ENCODE measurements at regions not wholly inside any gene's neighbourhood (a gene's known extent, or its start where the extent isn't known, plus 50 kb on each side); places are given as distances from the start of the nearest gene placed in this dataset.
"Not testable (repeated sequence)": the region's sequence is repeated elsewhere in the genome, so short reads cannot be mapped to it uniquely, and the experiment has no call there.

DNA sequence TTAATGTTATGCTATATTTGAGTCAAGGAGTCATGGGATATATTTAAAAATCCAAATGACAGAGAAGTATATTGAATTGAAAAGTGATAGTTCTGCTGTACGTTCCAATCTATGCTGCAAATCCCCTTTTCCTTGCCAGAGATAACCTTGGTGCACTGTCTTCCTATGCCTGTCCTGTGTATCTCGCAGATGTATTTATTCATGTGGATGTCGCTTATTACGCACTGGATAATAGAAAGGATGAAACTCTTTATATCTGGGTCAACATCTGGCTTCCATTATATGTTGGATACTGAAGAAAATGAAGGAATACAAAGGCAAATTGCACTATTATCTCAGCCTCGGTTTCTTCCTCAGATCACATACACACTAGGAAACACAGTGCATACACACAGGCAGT lies 331.3 kb downstream of the BCKDHB start:
- no peaks in the 10 kb centered on the region for H3K9me3 ChIP-seq (replicated peaks; ENCODE audit: low read length)
- no peak overlapping the region for H3K4me2 ChIP-seq (ENCODE audit: low read length)
- H3K27me3 ChIP-seq (ENCODE audit: control insufficient read depth, insufficient read depth, low read length), result no peaks in the 10 kb centered on the region
- no peak overlapping the region for H3K4me3 ChIP-seq (ENCODE audit: low read length)
- H3K9ac ChIP-seq (ENCODE audit: low read depth, low read length), result peak overlapping the region; percentile 29
- peaks cover 44% of the 10 kb centered on the region for H3K4me1 ChIP-seq (ENCODE audit: control insufficient read depth, insufficient read depth, low read length)
- H3K36me3 ChIP-seq (ENCODE audit: insufficient read depth, low read length), result no peaks in the 10 kb centered on the region

DNA sequence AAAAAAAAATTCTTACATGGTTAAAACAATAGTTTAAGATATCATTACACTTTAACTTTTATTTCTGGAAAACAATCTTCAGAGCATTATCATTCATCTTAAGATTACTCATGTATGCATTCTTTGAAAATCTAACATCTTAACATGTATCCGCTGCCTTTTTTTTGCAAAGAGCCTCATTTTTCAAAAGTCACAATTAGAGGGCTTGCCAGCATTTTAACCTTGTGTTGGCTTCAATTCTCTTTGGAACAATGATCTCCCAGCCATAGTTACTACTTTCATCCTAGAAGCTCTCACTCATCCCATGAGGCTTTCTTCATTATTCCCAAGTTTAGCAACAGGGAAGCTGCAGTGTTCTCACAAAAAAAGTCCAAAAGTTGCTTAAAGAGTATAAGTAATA lies 330.8 kb downstream of the BCKDHB start:
- H3K9ac ChIP-seq (ENCODE audit: low read depth, low read length), result peak overlapping the region; percentile 29
- no peaks in the 10 kb centered on the region for H3K36me3 ChIP-seq (ENCODE audit: insufficient read depth, low read length)
- no peak overlapping the region for H3K4me3 ChIP-seq (ENCODE audit: low read length)
- H3K9me3 ChIP-seq (replicated peaks; ENCODE audit: low read length), result no peaks in the 10 kb centered on the region
- no peaks in the 10 kb centered on the region for H3K27me3 ChIP-seq (ENCODE audit: control insufficient read depth, insufficient read depth, low read length)
- peaks cover 44% of the 10 kb centered on the region for H3K4me1 ChIP-seq (ENCODE audit: control insufficient read depth, insufficient read depth, low read length)
- H3K4me2 ChIP-seq (ENCODE audit: low read length), result no peak overlapping the region

DNA sequence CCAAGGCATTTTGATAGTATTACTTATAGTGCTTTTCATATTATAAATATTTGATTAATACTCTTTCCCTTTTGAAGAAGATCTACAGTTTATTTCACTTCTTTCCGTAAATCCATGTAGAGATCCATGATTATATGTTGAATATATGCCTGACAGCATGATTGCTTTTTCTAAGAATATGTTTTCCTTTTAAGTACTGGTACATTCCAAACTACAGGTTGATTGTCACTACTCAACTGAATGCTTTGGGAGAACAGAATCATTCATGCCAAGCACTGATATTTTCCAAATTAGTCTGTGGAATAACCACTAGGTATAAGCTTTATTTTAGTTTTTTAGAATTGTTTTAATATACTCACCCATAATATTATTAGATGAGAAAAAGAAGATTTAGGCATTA lies 330.2 kb downstream of the BCKDHB start:
- Histone ChIP-seq H3K9ac (ENCODE audit: low read depth, low read length) (peak overlapping the region; percentile 28), H3K36me3 (ENCODE audit: insufficient read depth, low read length) (no peaks in the 10 kb centered on the region), H3K9me3 (replicated peaks; ENCODE audit: low read length) (no peaks in the 10 kb centered on the region), H3K4me1 (ENCODE audit: control insufficient read depth, insufficient read depth, low read length) (peaks cover 44% of the 10 kb centered on the region), H3K4me2 (ENCODE audit: low read length) (no peak overlapping the region), H3K4me3 (ENCODE audit: low read length) (no peak overlapping the region), H3K27me3 (ENCODE audit: control insufficient read depth, insufficient read depth, low read length) (no peaks in the 10 kb centered on the region)

DNA sequence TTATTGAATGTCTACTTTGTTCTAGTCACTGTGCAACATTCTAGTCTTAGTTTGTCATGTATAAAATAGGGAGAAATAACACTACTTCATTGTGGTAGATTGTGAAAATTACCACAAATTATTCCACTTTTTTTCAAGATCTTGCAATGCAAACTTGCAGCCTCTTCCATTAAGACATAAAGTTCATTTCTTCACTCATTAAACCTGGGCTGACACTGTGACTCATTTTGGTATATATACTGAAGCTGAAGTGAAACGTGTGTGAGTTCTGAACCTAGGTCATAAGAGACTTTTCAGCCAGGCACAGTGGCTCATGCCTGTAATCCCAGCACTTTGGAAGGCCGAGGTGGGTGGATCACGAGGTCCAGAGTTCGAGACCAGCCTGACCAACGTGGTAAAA lies 329.0 kb downstream of the BCKDHB start:
- H3K9me3 ChIP-seq (replicated peaks; ENCODE audit: low read length), result no peaks in the 10 kb centered on the region
- no peak overlapping the region for H3K9ac ChIP-seq (ENCODE audit: low read depth, low read length)
- no peaks in the 10 kb centered on the region for H3K36me3 ChIP-seq (ENCODE audit: insufficient read depth, low read length)
- H3K4me1 ChIP-seq (ENCODE audit: control insufficient read depth, insufficient read depth, low read length), result peaks cover 44% of the 10 kb centered on the region
- no peaks in the 10 kb centered on the region for H3K27me3 ChIP-seq (ENCODE audit: control insufficient read depth, insufficient read depth, low read length)
- no peak overlapping the region for H3K4me3 ChIP-seq (ENCODE audit: low read length)
- no peak overlapping the region for H3K4me2 ChIP-seq (ENCODE audit: low read length)

DNA sequence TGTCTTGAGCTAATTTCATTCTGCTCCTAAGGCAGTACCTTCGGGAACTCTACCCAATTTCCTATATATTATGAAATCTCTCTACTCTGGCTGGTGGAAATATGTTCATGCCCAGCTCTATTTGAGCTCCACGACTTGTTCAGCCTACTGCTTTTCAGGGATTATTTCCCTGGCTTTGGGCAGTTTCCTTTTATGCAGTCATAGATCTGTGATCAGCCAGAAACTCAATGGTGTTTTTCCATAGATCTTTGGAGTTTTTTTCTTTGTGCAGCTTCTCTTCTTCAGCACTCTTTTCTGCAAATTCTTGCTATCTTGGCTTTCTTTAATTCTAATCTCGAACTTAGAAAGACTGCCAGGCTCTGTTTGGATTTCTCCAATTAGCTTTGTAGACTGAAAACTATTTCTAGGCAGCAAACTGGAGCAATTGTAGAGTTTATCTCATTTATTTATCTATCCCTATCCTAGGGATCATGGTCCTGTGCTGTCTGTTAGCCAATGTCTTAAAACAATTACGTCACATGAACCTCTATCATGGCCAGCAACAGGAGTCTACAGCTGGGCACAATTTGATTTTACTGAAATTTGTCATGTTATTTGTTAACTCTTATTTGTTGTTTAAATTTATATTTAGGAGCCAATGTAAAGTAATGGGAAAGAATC lies 328.4 kb downstream of the BCKDHB start:
- Histone ChIP-seq H3K9me3 (replicated peaks; ENCODE audit: low read length) (no peaks in the 10 kb centered on the region), H3K4me1 (ENCODE audit: control insufficient read depth, insufficient read depth, low read length) (peaks cover 38% of the 10 kb centered on the region), H3K4me3 (ENCODE audit: low read length) (no peak overlapping the region), H3K9ac (ENCODE audit: low read depth, low read length) (no peak overlapping the region), H3K36me3 (ENCODE audit: insufficient read depth, low read length) (no peaks in the 10 kb centered on the region), H3K4me2 (ENCODE audit: low read length) (no peak overlapping the region), H3K27me3 (ENCODE audit: control insufficient read depth, insufficient read depth, low read length) (no peaks in the 10 kb centered on the region)

DNA sequence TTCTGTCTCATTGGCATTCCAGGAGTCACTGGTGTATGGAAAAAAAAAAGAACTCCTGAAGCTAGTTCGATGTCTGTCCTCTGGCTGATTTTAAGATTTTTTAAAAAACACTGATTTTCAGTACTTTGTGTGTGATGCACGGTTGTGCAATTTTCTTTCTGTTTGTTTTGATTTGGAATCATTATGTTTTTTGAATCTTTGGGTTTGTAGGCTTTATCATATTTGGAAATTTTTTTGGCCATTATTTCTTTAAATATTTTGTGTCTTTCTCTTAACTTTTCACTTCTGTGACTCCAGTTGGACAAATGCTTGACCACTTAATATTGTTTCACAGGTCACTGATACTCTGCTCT lies 327.2 kb downstream of the BCKDHB start:
- Histone ChIP-seq H3K36me3 (ENCODE audit: insufficient read depth, low read length) (no peaks in the 10 kb centered on the region), H3K9me3 (replicated peaks; ENCODE audit: low read length) (no peaks in the 10 kb centered on the region), H3K4me2 (ENCODE audit: low read length) (peak overlapping the region; percentile 5), H3K27me3 (ENCODE audit: control insufficient read depth, insufficient read depth, low read length) (no peaks in the 10 kb centered on the region), H3K9ac (ENCODE audit: low read depth, low read length) (no peak overlapping the region), H3K4me1 (ENCODE audit: control insufficient read depth, insufficient read depth, low read length) (peaks cover 28% of the 10 kb centered on the region), H3K4me3 (ENCODE audit: low read length) (no peak overlapping the region)

DNA sequence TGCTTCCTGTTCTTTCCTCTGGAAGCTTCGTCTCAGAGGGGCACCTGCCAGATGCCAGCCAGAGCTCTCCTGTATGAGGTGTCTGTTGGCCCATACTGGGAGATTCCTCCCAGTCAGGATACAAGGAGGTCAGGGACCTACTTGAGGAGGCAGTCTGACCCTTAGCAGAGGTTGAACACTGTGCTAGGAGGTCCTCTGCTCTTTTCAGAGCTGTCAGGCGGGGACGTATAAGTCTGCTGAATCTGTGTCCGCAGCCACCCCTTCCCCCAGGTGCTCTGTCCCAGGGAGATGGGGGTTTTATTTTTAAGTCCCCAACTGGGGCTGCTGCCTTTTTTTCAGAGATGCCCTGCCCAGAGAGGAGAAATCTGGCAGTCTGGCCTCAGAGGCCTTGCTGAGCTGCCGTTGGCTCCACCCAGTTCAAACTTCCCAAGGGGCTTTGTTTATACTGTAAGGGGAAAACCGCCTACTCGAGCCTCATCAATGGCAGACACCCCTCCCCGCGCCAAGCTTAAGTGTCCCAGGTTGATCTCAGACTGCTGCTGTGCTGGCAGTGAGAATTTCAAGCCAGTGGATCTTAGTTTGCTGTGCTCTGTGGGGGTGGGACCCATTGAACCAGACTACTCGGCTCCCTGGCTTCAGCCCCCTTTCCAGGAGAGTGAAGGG lies 326.7 kb downstream of the BCKDHB start:
- Histone ChIP-seq H3K9ac (ENCODE audit: low read depth, low read length) (no peak overlapping the region), H3K4me1 (ENCODE audit: control insufficient read depth, insufficient read depth, low read length) (peaks cover 22% of the 10 kb centered on the region), H3K4me2 (ENCODE audit: low read length) (peak overlapping the region; percentile 5), H3K9me3 (replicated peaks; ENCODE audit: low read length) (no peaks in the 10 kb centered on the region), H3K4me3 (ENCODE audit: low read length) (no peak overlapping the region), H3K36me3 (ENCODE audit: insufficient read depth, low read length) (no peaks in the 10 kb centered on the region), H3K27me3 (ENCODE audit: control insufficient read depth, insufficient read depth, low read length) (no peaks in the 10 kb centered on the region)

DNA sequence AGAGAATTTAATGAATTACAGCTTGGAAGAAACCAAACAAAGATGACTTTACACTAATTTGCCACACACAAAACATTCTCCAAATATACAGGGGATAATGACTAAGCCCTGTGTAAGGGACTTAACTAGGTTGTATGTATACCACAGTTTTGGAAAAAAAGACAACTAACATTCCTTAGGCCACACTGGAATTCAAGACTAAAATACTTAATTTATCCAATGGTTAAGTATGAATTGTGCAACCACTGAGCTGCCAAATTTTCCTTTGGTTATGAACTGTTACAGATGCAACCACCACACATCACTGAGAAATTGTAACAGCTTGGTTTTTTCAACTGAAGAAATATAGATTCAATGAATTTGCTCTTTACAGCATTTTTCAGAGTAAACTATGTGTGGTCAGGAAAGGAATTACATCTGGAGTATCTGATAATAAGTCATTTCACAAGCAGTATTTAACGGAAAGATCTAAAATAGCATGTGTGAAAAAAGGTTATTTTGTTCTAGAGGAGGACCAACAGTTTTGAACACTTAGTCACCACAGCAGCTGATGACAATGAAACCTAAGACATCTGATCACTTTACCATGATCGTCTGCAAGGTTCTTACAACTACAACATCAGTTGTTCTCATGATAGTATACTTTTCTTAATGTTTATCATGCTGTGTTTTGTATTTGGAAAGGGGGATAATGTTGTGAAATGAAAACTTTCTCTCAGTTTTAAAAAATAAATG lies 318.8 kb downstream of the BCKDHB start:
- Histone ChIP-seq H3K4me2 (ENCODE audit: low read length) (peak overlapping the region; percentile 24), H3K9me3 (replicated peaks; ENCODE audit: low read length) (peaks cover 4% of the 10 kb centered on the region), H3K4me1 (ENCODE audit: control insufficient read depth, insufficient read depth, low read length) (peaks cover 17% of the 10 kb centered on the region), H3K36me3 (ENCODE audit: insufficient read depth, low read length) (no peaks in the 10 kb centered on the region), H3K9ac (ENCODE audit: low read depth, low read length) (peak overlapping the region; percentile 58), H3K4me3 (ENCODE audit: low read length) (peak overlapping the region; percentile 22), H3K27me3 (ENCODE audit: control insufficient read depth, insufficient read depth, low read length) (no peaks in the 10 kb centered on the region)

DNA sequence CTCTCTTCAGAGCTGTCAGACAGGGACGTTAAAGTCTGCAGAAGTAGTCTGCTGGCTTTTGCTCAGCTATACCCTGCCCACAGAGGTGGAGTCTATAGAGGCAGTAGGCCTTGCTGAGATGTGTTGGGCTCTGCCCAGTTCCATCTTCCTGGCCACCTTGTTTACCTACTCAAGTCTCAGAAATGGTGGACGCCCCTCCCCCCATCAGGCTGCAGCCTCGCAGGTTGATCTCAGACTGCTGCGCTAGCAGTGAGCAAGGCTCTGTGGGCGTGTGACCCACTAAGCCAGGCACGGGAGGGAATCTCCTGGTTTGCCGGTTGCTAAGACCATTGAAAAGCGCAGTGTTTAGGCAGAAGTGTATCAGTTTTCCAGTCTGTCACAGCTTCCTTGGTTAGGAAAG lies 305.0 kb downstream of the BCKDHB start:
- no peak overlapping the region for H3K4me2 ChIP-seq (ENCODE audit: low read length)
- no peaks in the 10 kb centered on the region for H3K36me3 ChIP-seq (ENCODE audit: insufficient read depth, low read length)
- H3K9ac ChIP-seq (ENCODE audit: low read depth, low read length), result no peak overlapping the region
- H3K27me3 ChIP-seq (ENCODE audit: control insufficient read depth, insufficient read depth, low read length), result no peaks in the 10 kb centered on the region
- H3K4me3 ChIP-seq (ENCODE audit: low read length), result no peak overlapping the region
- no peaks in the 10 kb centered on the region for H3K9me3 ChIP-seq (replicated peaks; ENCODE audit: low read length)
- no peaks in the 10 kb centered on the region for H3K4me1 ChIP-seq (ENCODE audit: control insufficient read depth, insufficient read depth, low read length)

DNA sequence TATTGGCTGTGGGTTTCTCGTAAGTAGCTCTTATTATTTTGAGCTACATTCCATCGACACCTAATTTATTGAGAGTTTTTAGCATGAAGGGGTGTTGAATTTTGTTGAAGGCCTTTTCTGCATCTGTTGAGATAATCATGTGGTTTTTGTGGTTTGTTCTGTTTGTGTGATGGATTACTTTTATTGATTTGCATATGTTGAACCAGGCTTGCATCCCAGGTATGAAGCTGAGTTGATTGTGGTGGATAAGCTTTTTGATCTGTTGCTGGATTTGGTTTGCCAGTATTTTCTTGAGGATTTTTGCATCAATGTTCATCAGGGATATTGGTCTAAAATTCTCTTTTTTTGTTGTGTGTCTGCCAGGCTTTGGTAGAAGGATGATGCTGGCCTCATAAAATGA lies 301.5 kb downstream of the BCKDHB start:
- not testable (repeated sequence) for H3K4me1 ChIP-seq (ENCODE audit: control insufficient read depth, insufficient read depth, low read length); H3K4me2 ChIP-seq (ENCODE audit: low read length)

DNA sequence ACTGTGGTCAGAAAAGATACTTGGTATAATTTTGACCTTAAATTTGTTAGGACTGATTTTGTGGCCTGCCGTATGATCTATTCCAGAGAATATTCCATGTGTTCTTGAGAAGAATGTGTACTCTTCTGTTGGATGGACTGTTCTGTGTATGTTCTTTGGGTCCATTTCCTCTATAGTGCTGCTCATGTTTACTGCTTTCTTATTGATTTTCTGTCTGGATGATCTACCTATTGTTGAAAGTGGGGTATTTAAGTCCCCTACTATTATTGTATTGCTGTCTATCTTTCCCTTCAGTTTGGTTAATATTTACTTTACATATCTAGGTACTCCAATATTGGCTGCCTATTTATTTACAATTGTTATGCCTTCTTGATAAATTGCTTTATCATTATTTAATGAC lies 298.4 kb downstream of the BCKDHB start:
- H3K4me2 ChIP-seq (ENCODE audit: low read length), result no peak overlapping the region
- no peaks in the 10 kb centered on the region for H3K27me3 ChIP-seq (ENCODE audit: control insufficient read depth, insufficient read depth, low read length)
- peaks cover 5% of the 10 kb centered on the region for H3K4me1 ChIP-seq (ENCODE audit: control insufficient read depth, insufficient read depth, low read length)
- H3K9ac ChIP-seq (ENCODE audit: low read depth, low read length), result no peak overlapping the region
- no peaks in the 10 kb centered on the region for H3K36me3 ChIP-seq (ENCODE audit: insufficient read depth, low read length)
- no peak overlapping the region for H3K4me3 ChIP-seq (ENCODE audit: low read length)
- no peaks in the 10 kb centered on the region for H3K9me3 ChIP-seq (replicated peaks; ENCODE audit: low read length)

More for the DNA sequence above, 301.5 kb downstream of the BCKDHB start:
- not testable (repeated sequence) for H3K36me3 ChIP-seq (ENCODE audit: insufficient read depth, low read length); H3K27me3 ChIP-seq (ENCODE audit: control insufficient read depth, insufficient read depth, low read length); H3K9ac ChIP-seq (ENCODE audit: low read depth, low read length); H3K4me3 ChIP-seq (ENCODE audit: low read length); H3K9me3 ChIP-seq (replicated peaks; ENCODE audit: low read length)
